ENCODE measurements at regions not wholly inside any gene's neighbourhood (a gene's known extent, or its start where the extent isn't known, plus 50 kb on each side); places are given as distances from the start of the nearest gene placed in this dataset.

GRCh38 chr10:30518907-30519306 is 84.9 kb downstream of the MAP3K8 start:
- Histone ChIP-seq H3K4me3 (ENCODE audit: control extremely low read depth in 1 of 5, extremely low read depth in 1 of 5, insufficient read depth in 1 of 5, low read depth in 2 of 5, low read length in 4 of 5) (no peak overlapping the region), H3K4me1 (ENCODE audit: control insufficient read depth in 2 of 2, insufficient read depth in 2 of 2, low read length in 2 of 2) (no peaks in the 10 kb centered on the region), H3K9me3 (ENCODE audit: control extremely low read depth in 1 of 3, control insufficient read depth in 2 of 3, insufficient read depth in 1 of 3, low read length in 2 of 3) (no peaks in the 10 kb centered on the region), H2AFZ (ENCODE audit: insufficient read depth, low read depth, low read length, poor library complexity, severe bottlenecking) (no peak overlapping the region), H4K20me1 (ENCODE audit: control insufficient read depth, insufficient read depth, low read length, poor library complexity, severe bottlenecking) (no peaks in the 10 kb centered on the region), H3K9ac (ENCODE audit: low read length) (no peak overlapping the region), H3K36me3 (replicated peaks in 1 of 2; ENCODE audit: control extremely low read depth in 1 of 2, control insufficient read depth in 1 of 2, extremely low read depth in 1 of 2, insufficient read depth in 2 of 2, low read length in 1 of 2) (no peaks in the 10 kb centered on the region), H3K4me2 (replicated peaks; ENCODE audit: low read depth, low read length, poor library complexity, severe bottlenecking) (no peak overlapping the region), H3K27ac (ENCODE audit: low read length in 2 of 2) (no peak overlapping the region), H3K27me3 (replicated peaks in 1 of 4; ENCODE audit: control extremely low read depth in 1 of 4, control insufficient read depth in 3 of 4, insufficient read depth in 4 of 4, low read length in 3 of 4) (no peaks in the 10 kb centered on the region), H3K79me2 (ENCODE audit: control insufficient read depth, insufficient read depth, low read length) (no peaks in the 10 kb centered on the region)
- POLR2A ChIA-PET: interaction anchor here (0.5 kb wide), 1 partner anchor 50 kb away, joined by 3 read pairs; no protein-coding TSS in a partner anchor
- CTCF ChIA-PET: interaction anchor here (1.1 to 1.5 kb wide), 2 partner anchors 27 to 105 kb away, joined by 3 read pairs; no protein-coding TSS in a partner anchor
- DNase-seq: no peak
- TF ChIP-seq EZH2 (IDR thresholded peaks at IDR 0.05; ENCODE audit: borderline replicate concordance, insufficient read depth, low read depth, low read length, poor library complexity, severe bottlenecking) (no peak), CTCF (IDR thresholded peaks at IDR 0.05) (no peak)
- H3K4me1 Mint-ChIP-seq: peaks cover 13% of the 10 kb centered on the region
- no peak for ATAC-seq (ENCODE audit: low read depth)
- H3K27ac Mint-ChIP-seq: no peak overlapping the region
- intact Hi-C loops (cut with micrococcal nuclease): no loop called here
- H3K4me3 Mint-ChIP-seq: no peak overlapping the region
- WGBS (ENCODE audit: insufficient coverage): no CpG with 5 or more reads among the region's 1 CpG
- no peaks in the 10 kb centered on the region for H3K27me3 Mint-ChIP-seq
- no peaks in the 10 kb centered on the region for H3K9me3 Mint-ChIP-seq (ENCODE audit: insufficient read depth)

All from B cell (primary cell).